ENCODE measurements at regions not wholly inside any gene's neighbourhood (a gene's known extent, or its start where the extent isn't known, plus 50 kb on each side); places are given as distances from the start of the nearest gene placed in this dataset.
"Not testable (repeated sequence)": the region's sequence is repeated elsewhere in the genome, so short reads cannot be mapped to it uniquely, and the experiment has no call there.

DNA sequence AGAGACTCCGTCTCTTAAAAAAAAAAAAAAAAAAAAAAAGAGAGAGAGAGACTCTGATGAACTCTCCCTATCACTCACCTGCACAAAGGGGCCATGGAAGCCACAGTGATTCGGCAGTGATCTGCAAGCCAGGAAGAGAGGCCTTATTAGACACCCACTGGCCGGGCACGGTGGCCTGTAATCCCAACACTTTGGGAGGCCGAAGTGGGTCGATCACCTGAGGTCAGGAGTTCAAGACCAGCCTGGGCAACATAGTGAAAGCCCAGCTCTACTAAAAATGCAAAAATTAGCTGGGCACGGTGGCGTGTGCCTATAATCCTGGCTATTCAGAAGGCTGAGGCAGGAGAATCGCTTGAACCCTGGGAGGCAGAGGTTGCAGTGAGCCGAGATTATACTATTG is 198.5 kb upstream of the WSCD1 start:
- DNase-seq, result no peak

GRCh38 chr17:5872831-5873230 is 197.3 kb upstream of the WSCD1 start:
- DNase-seq, result no peak

- no peak for DNase-seq
Observed at GRCh38 chr17:5873781-5874180, 196.4 kb upstream of the WSCD1 start.

DNA sequence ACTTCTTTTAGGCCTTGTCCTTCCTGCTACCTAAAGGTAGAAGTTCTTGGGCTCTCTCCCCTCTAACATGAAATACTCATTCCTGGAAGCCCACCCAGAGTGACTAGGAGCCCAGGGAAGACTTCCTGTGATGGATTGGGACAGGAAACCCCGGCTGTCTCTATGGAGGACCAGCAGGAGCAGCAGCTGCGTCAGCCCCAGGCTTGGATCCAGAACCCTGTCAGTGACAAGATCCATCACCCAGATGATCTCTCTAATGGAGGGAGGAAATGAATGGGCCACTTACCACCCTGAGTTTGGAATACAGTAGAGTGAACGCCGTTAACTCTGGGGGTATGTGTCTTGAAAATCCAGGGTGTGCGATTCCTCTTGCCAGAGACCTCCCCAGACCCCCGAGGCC is 195.7 kb upstream of the WSCD1 start:
- no peak for DNase-seq

- DNase-seq, result no peak
Observed at GRCh38 chr17:5877366-5877765, 192.8 kb upstream of the WSCD1 start.

GRCh38 chr17:5877948-5878347 is 192.2 kb upstream of the WSCD1 start:
- no peak for DNase-seq

- DNase-seq, result no peak
Observed at GRCh38 chr17:5881849-5882248, 188.3 kb upstream of the WSCD1 start.

DNA sequence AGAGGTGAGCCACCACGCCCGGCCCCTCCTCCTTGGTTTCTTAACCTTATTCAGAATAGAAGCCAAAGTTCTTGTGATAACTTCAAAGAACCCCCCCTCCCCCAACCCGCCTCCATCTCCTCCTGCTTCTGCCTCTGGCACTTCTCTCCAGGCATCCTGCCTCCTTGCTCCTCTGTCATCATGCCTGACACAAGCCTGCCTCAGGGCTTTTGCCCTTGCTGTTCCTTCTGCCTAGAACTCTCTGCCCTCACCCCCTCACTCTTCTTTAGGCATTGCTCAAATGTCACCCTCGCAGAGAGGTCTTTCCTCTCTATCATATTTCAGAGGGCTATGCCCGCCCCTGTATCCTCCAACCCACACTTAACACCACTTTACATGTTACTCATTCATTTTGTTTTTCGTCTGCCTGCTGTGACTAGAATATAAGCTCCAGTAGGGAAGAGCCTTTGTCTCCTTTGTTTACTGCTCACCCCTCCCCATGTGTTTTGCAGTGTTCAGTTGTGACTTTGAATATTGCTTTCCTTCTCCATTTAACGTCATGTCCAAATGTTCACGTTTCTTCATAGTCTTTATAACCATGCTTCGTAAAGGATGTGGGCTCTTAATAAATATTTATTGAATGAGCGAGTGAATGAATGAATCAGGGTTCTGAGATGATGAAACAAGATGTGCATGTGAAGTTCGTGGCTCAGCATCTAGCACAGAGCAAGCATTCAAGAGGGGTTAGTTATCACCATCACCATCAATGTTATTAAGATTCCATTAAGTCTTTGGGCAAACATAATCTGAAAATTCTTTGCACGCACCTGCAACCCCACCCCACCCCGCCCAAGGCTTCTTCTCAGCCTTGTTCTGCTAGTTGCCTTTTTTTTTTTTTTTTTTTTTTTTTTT is 186.2 kb upstream of the WSCD1 start:
- no peak for DNase-seq

DNA sequence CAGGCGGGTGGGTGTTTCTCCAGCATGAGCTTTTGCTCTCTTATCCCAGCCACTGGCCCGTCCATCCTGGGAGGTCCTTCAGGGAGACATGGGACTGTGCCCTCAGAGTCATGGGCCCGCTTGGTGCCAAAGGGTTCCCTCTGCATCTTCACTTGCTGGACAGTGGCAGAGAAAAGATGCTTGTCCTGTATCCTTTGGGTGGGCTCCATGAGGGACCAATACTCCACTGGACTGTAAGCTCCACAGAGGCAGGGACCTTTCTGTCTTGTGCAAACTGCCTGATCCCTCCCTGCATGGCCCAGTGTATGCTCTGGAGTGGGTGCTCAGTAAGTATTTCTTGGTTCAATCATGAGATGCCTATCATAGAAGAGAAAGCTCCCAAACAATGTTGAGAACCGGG is 184.8 kb upstream of the WSCD1 start:
- no peak for DNase-seq

DNA sequence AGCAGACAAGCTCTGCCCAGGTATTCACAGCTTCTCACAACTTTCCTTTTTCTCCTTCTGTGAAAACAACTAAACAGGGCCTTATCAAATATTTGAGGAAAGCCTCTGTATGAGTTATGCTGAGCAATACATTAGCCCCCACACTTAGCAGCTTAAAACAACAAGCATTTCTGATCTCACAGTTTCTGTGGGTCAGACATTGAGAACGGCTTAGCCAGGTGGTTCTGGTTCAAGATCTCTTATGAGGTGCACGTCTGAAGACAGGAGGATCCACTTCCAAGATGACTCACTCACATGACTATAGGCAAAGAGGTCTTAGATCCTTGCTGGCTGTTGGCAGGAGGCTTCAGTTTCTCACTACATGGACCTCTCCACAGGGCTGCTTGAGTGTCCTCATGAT is 181.4 kb upstream of the WSCD1 start:
- DNase-seq, result no peak

- DNase-seq, result no peak
Observed at GRCh38 chr17:5892921-5893675, 177.1 kb upstream of the WSCD1 start.

GRCh38 chr17:5893741-5894140 is 176.4 kb upstream of the WSCD1 start:
- DNase-seq, result no peak

DNA sequence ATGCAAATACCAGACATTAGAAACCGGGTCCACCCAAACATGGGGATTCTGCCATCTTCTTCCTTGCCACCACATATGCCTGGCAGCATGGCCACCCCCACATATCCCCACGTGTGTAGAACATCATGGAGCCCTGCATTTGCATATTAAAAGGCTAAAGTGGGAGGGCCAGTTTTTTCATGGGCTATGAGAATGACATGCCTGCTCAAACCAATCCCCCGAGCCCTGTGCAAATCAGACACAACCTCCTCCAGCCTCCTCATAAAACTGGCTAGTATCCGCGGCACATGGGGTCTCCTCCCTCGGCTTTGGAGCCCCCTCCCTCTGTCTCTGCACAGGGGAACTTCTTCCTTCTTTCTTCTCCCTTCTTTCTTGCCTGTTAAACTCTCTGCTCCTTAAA is 174.9 kb upstream of the WSCD1 start:
- no peak for DNase-seq

DNA sequence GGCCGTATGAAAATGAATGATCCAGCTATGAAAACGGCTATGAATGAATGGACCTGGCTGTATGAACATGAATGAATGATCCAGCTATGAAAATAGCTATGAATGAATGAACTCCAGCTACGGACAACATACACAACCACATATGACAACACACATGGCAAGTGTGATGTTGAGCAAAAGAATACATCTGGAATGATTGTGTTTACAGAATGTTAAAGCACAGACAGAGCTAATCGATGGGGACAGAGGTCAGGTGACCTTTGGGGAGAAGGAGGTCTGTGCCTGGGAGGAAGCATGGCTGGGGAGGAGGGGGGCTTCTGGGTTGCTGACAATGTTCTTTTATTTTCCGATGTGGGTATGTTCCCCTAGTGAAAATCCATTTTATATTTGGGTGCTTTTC is 174.0 kb upstream of the WSCD1 start:
- no peak for DNase-seq

GRCh38 chr17:5897275-5897911 is 172.8 kb upstream of the WSCD1 start:
- DNase-seq, result no peak

DNA sequence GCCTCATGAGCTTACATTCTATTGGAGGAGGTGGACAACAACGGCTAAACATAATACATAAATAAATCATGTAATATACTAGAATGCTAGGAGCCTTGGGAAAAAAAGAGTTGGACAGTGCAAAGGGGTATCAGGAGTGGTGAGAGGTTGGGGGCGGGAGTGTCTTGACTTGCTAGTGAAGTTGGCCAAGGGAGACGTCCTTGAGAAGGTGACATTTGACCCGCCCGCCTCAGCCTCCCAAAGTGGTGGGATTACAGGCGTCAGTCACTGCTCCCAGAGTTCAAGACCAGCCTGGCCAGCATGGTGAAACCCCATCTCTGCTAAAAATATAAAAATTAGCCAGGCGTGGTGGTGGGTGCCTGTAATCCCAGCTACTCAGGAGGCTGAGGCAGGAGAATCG is 172.2 kb upstream of the WSCD1 start:
- DNase-seq, result not testable (repeated sequence)

- no peak for DNase-seq
Observed at GRCh38 chr17:5898406-5898805, 171.8 kb upstream of the WSCD1 start.

DNA sequence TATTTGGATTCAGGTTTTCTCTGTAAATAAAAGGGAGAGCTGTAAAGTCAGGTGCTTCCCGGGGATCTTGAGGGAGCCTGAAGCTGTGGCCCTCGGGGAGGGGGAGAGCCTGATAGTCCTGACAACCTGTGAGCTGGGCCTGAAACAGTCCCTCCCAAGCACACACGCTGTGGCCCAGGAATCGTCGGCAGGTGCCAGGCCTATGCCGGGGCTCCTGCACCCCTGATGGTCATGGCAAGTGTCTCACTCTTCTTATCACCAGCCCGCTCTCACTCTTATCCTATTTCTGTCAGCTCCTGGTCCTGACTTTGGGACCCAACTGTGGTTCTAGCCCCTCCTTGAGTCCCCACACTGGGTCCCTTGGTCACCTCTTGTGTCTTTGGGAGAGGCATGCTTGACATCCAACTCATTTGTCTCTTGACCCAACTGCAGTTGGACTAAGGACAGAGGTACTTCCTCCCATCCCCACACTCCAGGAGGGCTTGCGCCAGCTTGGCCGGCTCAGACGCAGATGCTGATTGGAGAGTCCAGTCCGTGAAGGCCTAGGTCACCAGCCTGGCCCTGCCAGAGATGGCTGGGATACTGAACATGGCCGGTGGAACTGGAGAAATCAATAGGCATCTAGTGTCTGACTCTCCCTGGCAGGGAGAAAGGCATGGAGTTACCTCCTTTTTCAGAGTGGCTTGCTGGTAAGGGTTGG is 170.5 kb upstream of the WSCD1 start:
- no peak for DNase-seq

DNA sequence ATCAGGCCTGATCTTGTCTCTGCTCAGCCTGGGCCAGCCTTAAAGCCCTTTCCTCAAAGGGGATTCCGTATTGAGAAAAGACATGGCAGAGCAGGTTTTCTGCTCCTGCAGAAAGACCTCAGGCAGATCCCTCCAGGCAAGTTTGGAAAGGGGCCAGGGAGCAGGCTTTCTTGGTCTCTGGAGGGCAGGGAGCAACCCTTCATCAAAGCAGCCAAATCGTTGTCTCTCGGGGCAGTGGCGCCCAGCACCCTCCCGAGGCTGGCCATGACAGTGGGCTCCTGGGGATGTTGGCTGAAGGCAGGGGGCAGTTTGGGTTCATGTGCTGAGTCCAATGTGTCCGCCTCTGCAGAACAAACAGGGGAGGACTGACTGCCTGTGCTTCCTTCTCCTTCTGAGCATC is 168.4 kb upstream of the WSCD1 start:
- no peak for DNase-seq

DNA sequence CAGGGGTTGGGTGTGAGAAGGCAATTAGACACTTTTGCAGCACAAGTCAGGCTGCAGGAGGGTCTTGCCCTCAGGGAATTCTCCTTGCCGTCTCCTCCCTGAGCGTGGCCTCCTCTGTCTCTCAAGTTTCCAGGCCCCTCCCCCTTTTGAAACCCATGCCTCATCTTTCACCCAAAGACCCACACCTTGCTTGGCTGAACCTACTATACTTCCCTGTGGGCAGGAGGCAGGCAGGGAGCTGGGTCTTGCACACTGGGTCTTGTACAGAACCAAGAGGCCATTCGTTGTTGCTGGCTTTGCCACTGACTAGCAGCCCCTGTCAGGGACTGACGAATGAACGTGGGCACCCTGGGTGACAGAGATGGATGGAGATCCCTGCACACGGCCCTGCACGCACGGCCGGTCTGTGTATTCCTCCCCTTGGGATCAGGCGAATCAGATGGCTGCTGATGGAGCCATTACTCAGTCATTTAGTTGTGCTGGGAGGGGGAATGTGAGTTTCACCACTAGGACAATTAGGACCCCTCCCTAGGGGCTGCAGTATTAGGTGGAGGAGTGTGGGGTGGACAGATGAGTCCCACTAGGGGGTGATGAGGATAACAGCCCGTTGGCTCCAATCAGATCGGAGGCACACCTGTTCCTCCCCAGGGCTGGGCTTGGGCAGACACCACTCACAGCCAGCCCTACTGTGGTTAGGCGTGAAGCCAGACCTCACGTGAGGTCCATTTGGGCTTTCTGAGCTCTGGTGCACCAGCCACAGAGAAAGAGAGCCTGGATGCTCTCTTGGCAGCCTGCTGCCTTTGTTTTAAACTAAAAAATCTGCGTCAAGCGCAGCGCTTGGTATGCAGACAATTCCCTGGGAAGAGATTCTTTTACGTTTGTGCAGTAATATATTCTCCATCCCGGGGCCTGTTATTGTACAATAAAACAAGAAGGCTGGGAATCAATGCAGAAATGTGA is 167.7 kb upstream of the WSCD1 start:
- no peak for DNase-seq

DNA sequence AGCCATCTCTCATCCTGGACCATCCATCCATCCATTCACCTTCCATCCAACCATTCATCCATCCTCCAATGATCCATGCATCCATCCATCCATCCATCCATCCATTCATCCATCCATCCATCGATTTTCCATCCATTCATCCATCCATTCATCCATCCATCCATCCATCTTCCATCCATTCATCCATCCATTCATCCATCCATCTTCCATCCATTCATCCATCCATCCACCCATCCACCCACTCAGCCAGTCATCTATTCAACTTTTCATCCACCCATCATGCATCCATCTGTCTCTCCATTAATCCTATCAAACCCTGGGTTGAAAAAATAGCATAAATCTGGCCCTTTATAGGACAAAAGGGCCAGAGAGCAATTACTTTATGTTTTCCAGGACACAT is 158.3 kb upstream of the WSCD1 start:
- no peak for DNase-seq

GRCh38 chr17:5913032-5913531 is 157.1 kb upstream of the WSCD1 start:
- no peak for DNase-seq
